Adrenal gland (tissue), 9 donors: ENCODE measurements at regions not wholly inside any gene's neighbourhood (a gene's known extent, or its start where the extent isn't known, plus 50 kb on each side); places are given as distances from the start of the nearest gene placed in this dataset.

ENCODE experiments used
- DNase-seq, 7 donors: peaks; one replicate each; pipeline ENCODE4 v3.0.0-alpha.2; 2019 to 2020
- H3K27ac ChIP-seq, 5 donors: fragments of 200-600 bp; sonication (generic) in 4 of 5; 1 replicate in 3 of 5; 2 replicates in 2 of 5; pipeline versions ENCODE4 v1.5.1 to v1.8.0; 2016 to 2020; ENCODE audit warnings: mild to moderate bottlenecking in 1 of 5
- H3K27me3 ChIP-seq: fragments of 200-600 bp; 2 replicates; pipeline ENCODE4 v1.8.0; 2021
- H3K36me3 ChIP-seq, 2 donors: fragments of 200-600 bp; replicated peaks in 1 of 2; 1 replicate in 1 of 2; 2 replicates in 1 of 2; pipeline versions ENCODE4 v1.5.1 to v1.8.0; 2018 to 2022
- H3K4me1 ChIP-seq, 2 donors: fragments of 200-600 bp; replicated peaks in 1 of 2; 1 replicate in 1 of 2; 2 replicates in 1 of 2; pipeline versions ENCODE4 v1.5.1 to v1.8.0; 2018 to 2021
- H3K4me3 ChIP-seq, 4 donors: fragments of 200-600 bp; sonication (generic) in 3 of 4; one replicate each; pipeline ENCODE4 v1.5.1; 2016 to 2018
- H3K9me3 ChIP-seq, 3 donors: fragments of 200-600 bp; sonication (generic) in 1 of 3; replicated peaks in 1 of 3; 1 replicate in 2 of 3; 2 replicates in 1 of 3; pipeline versions ENCODE4 v1.5.1 to v1.8.0; 2016 to 2021
- CTCF ChIP-seq, 6 experiments: fragments of 450-650 bp in 4 of 6; fragments of 200-600 bp in 2 of 6; sonication (generic) in 1 of 6; IDR thresholded peaks; 1 replicate in 5 of 6; 2 replicates in 1 of 6; pipeline versions ENCODE4 v1.5.1 to v1.8.0; 2016 to 2021; ENCODE audit warnings: antibody characterized with exemption in 6 of 6, mild to moderate bottlenecking in 2 of 6, moderate library complexity in 1 of 6
- POLR2A ChIP-seq, 2 donors: fragments of 450-650 bp; IDR thresholded peaks; one replicate each; pipeline ENCODE4 v1.6.1; 2017; ENCODE audit warnings: antibody characterized with exemption in 2 of 2, mild to moderate bottlenecking in 2 of 2, moderate library complexity in 1 of 2
- WGBS, 4 donors: extraction: QIAGEN DNeasy Blood & Tissue Kit in 2 of 4; methylation state at CpG; one replicate each; pipeline versions ENCODE4 v1.1.5 to v1.1.7; 2013 to 2017; 5-methylcytosine and 5-hydroxymethylcytosine counted together
- intact Hi-C, 2 donors: fragments of 100-400 bp; cut with DNase I; formaldehyde crosslinking; loops; one replicate each; pipeline versions ENCODE4 v1.14.1 to v1.15.0; 2022 to 2023
- donor health status: healthy with polysubstance abuse.
- donor health status: Bipolar disorder and iron deficiency.
- donor health status: DM: yes; HTN: yes; CAD: no.
- donor health status: DM: no; HTN: no; CAD: no.
- donor health status: DM: no; HTN: no; CAD: no.

- Histone ChIP-seq H3K4me1 (no peaks in the 10 kb centered on the region), H3K27ac (peak overlapping the region in 1 of 5 donors; percentile 84), H3K36me3 (no peaks in the 10 kb centered on the region), H3K27me3 (no peaks in the 10 kb centered on the region), H3K9me3 (no peaks in the 10 kb centered on the region), H3K4me3 (no peak overlapping the region)
- intact Hi-C loops: no loop called here
- DNase-seq: peak in 5 of 7 donors; percentile 31 to 60 (median 49)
- 58 to 78% (median 63%) methylated on average over 5 to 6 of the region's 6 CpGs for WGBS, 4 donors
- TF ChIP-seq CTCF (IDR thresholded peaks at IDR 0.05): no peak
These were observed 66.5 kb upstream of the IGSF21 start for GRCh38 chr1:18041102-18041501.

GRCh38 chr1:18041685-18042355 lies 65.8 kb upstream of the IGSF21 start:
- TF ChIP-seq CTCF (IDR thresholded peaks at IDR 0.05) (no peak), POLR2A (IDR thresholded peaks at IDR 0.05) (no peak)
- no peaks in the 10 kb centered on the region for H3K27me3 ChIP-seq
- 60 to 74% (median 67%) methylated on average over 11 of the region's 11 CpGs for WGBS, 4 donors

GRCh38 chr1:18043871-18044270 lies 63.7 kb upstream of the IGSF21 start:
- Histone ChIP-seq H3K36me3 (no peaks in the 10 kb centered on the region), H3K27me3 (no peaks in the 10 kb centered on the region), H3K4me3 (no peak overlapping the region), H3K27ac (no peak overlapping the region), H3K4me1 (no peaks in the 10 kb centered on the region), H3K9me3 (no peaks in the 10 kb centered on the region)
- TF ChIP-seq POLR2A (IDR thresholded peaks at IDR 0.05): no peak
- no peak for TF ChIP-seq CTCF (IDR thresholded peaks at IDR 0.05)
- DNase-seq: no peak
- intact Hi-C loops: no loop called here
- 61 to 79% (median 67%) methylated on average over 2 of the region's 2 CpGs for WGBS, 4 donors

More at GRCh38 chr1:18041685-18042355, 65.8 kb upstream of the IGSF21 start:
- H3K36me3 ChIP-seq: no peaks in the 10 kb centered on the region
- H3K9me3 ChIP-seq: no peaks in the 10 kb centered on the region
- peak overlapping the region in 1 of 5 donors; percentile 84 for H3K27ac ChIP-seq
- no peaks in the 10 kb centered on the region for H3K4me1 ChIP-seq
- no peak for DNase-seq
- intact Hi-C loops: no loop called here
- no peak overlapping the region for H3K4me3 ChIP-seq

DNA sequence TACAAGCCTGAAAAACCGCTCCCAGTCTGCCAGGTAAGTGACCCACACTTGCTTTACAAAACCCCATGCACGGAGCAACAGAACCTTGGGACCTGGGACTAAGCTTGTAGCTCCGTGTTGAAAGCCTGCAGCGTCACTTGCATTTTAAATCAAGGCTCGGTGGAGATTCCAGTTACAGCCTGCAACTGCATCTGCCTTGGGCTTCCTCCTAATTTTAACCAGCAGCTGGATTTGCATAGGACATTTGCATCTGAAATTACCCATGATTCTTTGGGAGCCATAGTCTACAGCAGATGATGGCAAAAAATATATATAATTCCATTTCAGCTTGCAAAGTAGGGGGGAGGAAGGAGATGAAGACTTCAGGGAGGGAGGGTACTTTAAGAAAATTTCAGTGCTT lies 62.4 kb upstream of the IGSF21 start:
- TF ChIP-seq POLR2A (IDR thresholded peaks at IDR 0.05) (no peak), CTCF (IDR thresholded peaks at IDR 0.05) (no peak)
- no peak for DNase-seq
- Histone ChIP-seq H3K9me3 (no peaks in the 10 kb centered on the region), H3K36me3 (no peaks in the 10 kb centered on the region), H3K4me3 (no peak overlapping the region), H3K27me3 (no peaks in the 10 kb centered on the region), H3K4me1 (no peaks in the 10 kb centered on the region), H3K27ac (no peak overlapping the region)
- intact Hi-C loops: no loop called here
- WGBS, 4 donors: 57 to 71% (median 65%) methylated on average over 3 to 5 of the region's 5 CpGs
